ENCODE measurements at regions not wholly inside any gene's neighbourhood (a gene's known extent, or its start where the extent isn't known, plus 50 kb on each side); places are given as distances from the start of the nearest gene placed in this dataset.
"Not testable (repeated sequence)": the region's sequence is repeated elsewhere in the genome, so short reads cannot be mapped to it uniquely, and the experiment has no call there.

DNA sequence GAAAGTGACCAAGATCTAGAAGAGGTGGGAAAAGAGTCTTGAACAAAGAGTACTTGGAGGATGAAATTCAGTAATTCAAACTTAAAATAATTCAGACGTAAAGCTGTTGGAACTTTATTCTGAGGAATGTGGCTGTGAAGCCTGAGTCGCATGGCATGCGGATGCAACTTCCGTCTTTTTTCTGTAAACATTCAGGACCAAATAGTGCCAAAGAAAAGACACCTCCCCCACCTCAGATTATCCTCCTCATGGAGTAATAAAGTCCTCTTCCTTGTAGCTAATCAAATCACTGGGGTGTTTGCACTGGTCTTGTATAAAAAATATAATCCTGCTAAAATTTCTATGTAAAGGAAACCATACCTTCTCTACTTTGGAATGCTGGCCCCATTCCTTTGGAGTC, 790.4 kb downstream of the TSN start:
- no peak for DNase-seq (ENCODE audit: low read depth)

GRCh38 chr2:122562775-122563174, 807.3 kb downstream of the TSN start:
- DNase-seq (ENCODE audit: low read depth), result no peak

DNA sequence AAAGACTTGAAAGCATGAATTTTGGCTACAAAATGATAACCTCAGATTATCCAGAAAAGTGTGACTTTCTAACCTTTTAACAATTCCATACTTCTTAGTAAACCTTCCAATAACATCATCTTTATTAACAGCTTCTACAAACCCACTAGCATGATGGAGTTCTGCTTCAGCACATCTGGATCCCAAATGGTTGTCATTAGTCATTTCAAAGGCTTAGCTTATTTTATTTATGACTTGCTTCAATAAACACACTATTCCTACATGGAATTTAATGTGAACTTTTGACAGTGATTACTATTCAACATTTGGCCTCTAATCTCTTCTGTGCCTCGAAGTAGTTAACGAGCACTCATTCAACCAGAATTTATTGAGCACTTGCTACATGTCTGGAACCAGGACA, 808.3 kb downstream of the TSN start:
- DNase-seq (ENCODE audit: low read depth), result no peak

GRCh38 chr2:122564843-122565242, 809.4 kb downstream of the TSN start:
- DNase-seq (ENCODE audit: low read depth), result no peak

- DNase-seq (ENCODE audit: low read depth), result no peak
These were observed 809.9 kb downstream of the TSN start for GRCh38 chr2:122565364-122565763.

- no peak for DNase-seq (ENCODE audit: low read depth)
These were observed 815.2 kb downstream of the TSN start for GRCh38 chr2:122570641-122571040.

DNA sequence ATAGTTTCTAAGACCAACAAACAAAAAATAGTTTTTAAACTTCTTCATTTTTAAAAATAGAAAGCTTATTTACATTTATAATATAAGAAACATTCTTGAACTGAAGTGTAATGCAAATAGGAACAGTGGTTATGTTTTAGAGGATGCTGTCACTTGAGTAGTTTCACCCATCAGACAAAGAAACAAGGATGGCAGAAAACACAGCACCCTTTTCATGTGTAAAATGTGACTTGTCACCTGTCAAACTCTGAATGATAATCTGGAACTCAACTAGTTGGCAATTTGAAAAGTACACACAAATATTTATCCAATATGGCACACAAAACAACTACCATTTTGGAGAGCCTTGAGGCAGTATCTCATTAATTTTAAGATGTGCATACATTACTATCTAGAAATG, 816.0 kb downstream of the TSN start:
- not testable (repeated sequence) for DNase-seq (ENCODE audit: low read depth)

- no peak for DNase-seq (ENCODE audit: low read depth)
These were observed 819.6 kb downstream of the TSN start for GRCh38 chr2:122575076-122575475.

GRCh38 chr2:122583159-122583917, 827.9 kb downstream of the TSN start:
- no peak for DNase-seq (ENCODE audit: low read depth)

DNA sequence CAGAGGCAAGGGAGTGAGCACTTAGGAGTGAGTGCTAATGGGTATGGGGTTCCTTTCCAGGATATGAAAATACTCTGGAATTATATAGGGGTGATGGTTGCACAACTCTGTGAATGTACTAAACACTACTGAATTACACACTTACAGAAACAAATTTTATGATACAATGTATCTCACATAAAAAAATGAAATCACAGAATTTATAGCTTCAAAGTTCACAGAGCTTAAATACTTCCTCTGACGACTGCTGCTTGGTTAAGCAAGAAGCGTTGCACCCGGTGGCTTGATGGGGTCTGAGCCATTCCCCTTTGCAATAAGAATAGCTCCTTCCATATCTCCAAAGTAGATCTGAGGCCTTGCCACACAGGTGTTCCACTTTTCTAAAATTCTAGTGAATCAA, 835.1 kb downstream of the TSN start:
- no peak for DNase-seq (ENCODE audit: low read depth)

DNA sequence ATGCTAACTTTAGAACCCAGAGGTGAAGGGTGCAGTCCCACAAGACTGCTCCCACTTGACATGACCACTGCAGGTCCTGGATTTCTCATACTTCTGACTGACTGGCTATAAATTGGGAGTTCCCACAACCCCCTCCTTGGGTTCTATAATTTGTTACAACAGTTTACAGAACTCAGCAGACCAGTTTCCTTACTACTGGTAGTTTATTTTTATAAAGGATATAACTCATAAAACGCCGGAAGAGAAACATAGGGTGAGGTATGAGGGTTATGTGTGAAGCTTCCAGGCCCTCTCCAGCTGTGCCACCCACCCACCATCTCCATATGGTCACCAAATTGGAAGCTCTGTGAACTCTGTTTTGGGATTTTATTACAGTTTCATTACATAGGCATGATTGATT, 839.6 kb downstream of the TSN start:
- no peak for DNase-seq (ENCODE audit: low read depth)

- DNase-seq (ENCODE audit: low read depth), result no peak
These were observed 841.1 kb downstream of the TSN start for GRCh38 chr2:122596598-122596997.

- DNase-seq (ENCODE audit: low read depth), result no peak
These were observed 843.3 kb downstream of the TSN start for GRCh38 chr2:122598784-122599183.

GRCh38 chr2:122610948-122611609, 855.6 kb downstream of the TSN start:
- no peak for DNase-seq (ENCODE audit: low read depth)

GRCh38 chr2:122622934-122623333, 867.5 kb downstream of the TSN start:
- DNase-seq (ENCODE audit: low read depth), result no peak

DNA sequence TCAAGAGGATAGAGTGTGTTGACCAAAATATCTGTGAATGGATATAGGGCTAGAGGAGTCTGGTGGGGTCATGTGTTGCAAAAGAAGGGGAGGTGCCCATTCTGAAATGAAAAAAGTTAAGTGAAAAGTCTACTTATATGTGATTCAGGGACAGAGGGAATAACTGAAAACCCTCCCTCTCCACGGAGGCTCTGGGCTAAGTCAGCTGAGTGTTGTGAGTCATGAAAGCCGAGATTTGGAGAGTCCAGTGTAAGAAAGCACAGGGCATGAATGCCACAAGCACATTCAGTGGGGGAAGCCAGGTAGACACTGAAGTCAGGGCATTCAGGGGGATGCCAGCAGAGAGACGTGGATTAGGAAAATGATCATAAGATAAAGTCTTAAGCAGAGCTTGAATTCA, 871.9 kb downstream of the TSN start:
- DNase-seq (ENCODE audit: low read depth), result no peak

- no peak for DNase-seq (ENCODE audit: low read depth)
These were observed 878.8 kb downstream of the TSN start for GRCh38 chr2:122634256-122634655.

GRCh38 chr2:122634920-122635319, 879.5 kb downstream of the TSN start:
- DNase-seq (ENCODE audit: low read depth), result no peak

DNA sequence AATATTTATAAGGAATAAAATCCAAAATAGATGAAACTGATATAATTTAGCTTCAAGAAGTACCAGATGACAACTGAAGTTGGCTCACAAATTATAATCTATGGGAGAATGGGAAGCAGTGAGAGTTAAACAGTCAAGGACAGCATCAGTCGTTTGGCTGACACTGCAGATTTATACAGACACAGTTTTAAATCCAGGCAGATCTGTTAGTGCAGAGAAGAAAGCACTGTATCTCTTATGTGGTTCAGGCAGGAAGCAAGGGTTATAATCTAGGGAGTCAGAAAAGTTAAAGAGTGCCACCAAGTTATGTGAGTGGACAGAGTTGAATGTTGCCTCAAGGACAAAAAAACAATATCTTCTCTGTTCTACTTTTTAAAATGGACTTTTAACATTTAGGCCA, 880.2 kb downstream of the TSN start:
- DNase-seq (ENCODE audit: low read depth), result no peak

GRCh38 chr2:122636097-122636496, 880.6 kb downstream of the TSN start:
- DNase-seq (ENCODE audit: low read depth), result no peak

DNA sequence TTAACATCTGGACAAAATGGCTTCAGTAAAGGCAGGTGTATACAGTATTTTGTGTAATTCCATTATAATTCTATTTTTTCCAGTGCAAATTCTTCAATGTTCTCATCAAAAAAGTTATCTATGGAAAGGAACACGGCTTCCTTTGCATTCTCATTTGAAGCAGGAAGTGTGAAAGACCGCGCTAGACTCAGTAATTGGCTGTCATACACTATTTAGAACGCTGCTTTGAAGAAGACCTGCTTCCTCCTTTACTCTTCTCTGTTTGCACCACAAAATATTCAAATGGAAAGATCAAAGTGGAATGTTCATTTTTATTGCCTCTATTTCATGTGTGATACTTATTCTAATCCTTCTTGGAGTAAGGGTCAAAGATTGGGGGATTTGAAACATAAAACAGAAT, 883.7 kb downstream of the TSN start:
- DNase-seq (ENCODE audit: low read depth), result no peak

- no peak for DNase-seq (ENCODE audit: low read depth)
These were observed 884.3 kb downstream of the TSN start for GRCh38 chr2:122639711-122640110.

DNA sequence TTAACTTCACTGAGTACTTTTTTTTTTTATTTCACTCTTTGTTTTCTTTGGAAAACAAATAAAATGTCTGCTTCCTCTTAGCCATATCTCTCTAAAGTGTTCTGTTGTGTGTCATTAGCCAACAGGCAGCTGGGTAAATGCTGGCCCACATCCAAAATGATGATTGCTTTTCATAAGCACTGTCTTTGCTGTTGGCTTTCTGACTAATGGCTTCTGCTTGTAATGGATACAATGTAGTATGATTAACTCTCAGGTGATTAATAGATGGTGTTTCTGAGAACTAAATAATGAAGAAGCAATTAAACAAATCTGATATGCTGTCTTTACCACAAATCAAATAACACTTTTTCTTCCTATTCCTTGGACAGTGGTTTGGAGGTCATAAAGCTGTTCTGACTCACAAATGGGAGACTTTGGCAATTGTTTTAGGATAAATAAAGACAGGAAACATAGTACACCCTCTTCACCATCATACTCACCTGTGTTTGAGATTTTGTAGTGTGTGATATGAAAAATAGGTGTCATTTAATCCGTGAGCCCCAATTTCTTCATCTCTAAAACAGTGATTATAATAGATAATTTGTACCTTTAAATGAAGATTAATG, 888.4 kb downstream of the TSN start:
- no peak for DNase-seq (ENCODE audit: low read depth)

DNA sequence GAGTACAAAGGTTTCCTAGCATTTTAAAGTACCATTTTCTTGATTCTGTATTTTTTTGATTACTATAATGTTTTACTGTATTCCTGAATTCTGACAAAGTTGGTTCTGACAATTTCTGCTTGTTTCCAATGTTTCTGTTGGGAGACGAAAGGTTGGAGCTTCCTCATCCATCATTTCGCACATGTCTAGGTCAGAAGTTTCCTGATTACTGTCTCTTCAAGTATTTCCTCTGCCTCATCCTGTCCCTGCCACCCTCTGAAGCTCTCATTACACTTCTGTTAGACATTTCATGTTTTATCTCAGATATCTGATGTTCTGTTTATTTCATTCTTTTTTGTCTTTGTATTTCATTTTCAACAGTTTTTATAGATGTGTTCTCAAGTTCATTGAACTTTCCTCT, 895.8 kb downstream of the TSN start:
- no peak for DNase-seq (ENCODE audit: low read depth)

Data from stimulated activated CD4-positive, alpha-beta T cell treated with anti-CD3 and anti-CD28 coated beads, Interleukin-2, amount 100 ng/mL, for 4 hours (primary cell).